Motor neuron (in vitro differentiated cells): ENCODE measurements at regions not wholly inside any gene's neighbourhood (a gene's known extent, or its start where the extent isn't known, plus 50 kb on each side); places are given as distances from the start of the nearest gene placed in this dataset.

ENCODE experiments used
- ATAC-seq, 8 experiments: fragments of 200-7000 bp; cut with Tn5 transposase; replicated peaks in 6 of 8; 2 replicates each; pipeline ENCODE4 v1.8.0; 2021; ENCODE audit warnings: mild to moderate bottlenecking in 8 of 8, moderate library complexity in 8 of 8
- H3K27ac ChIP-seq, 2 donors: fragments of 250-450 bp; sonication (Bioruptor Pico); 2 replicates each; pipeline ENCODE4 v1.9.0; 2021; ENCODE audit warnings: antibody characterized with exemption in 2 of 2, mild to moderate bottlenecking in 2 of 2, moderate library complexity in 1 of 2
- H3K4me1 ChIP-seq, 2 donors: fragments of 250-450 bp; sonication (Bioruptor Pico); replicated peaks in 1 of 2; 2 replicates each; pipeline ENCODE4 v1.6.1; 2021; ENCODE audit warnings: antibody characterized with exemption in 2 of 2, mild to moderate bottlenecking in 2 of 2, moderate library complexity in 1 of 2
- H3K4me3 ChIP-seq, 5 donors: fragments of 250-450 bp; sonication (Bioruptor Pico); 2 replicates each; pipeline ENCODE4 v1.9.0; 2021; ENCODE audit warnings: antibody characterized with exemption in 5 of 5, mild to moderate bottlenecking in 5 of 5, moderate library complexity in 4 of 5
- WGBS, 10 experiments: fragments of 450-650 bp; shearing (Covaris generic); methylation state at CpG; one replicate each; pipeline ENCODE4 v1.0.0; 2022; 5-methylcytosine and 5-hydroxymethylcytosine counted together
- in situ Hi-C, 9 experiments: fragments of 400-800 bp; cut with MboI; loops; one replicate each; pipeline ENCODE4 v1.15.0; 2021; ENCODE audit warnings: low sequenced_read_pairs in 9 of 9, low pct_unique_long_range_greater_than_20kb in 2 of 9; ENCODE audit not compliant: unreplicated experiment in 9 of 9

- in situ Hi-C loops, result no loop called here
- Histone ChIP-seq H3K4me1 (no peaks in the 10 kb centered on the region), H3K4me3 (no peak overlapping the region), H3K27ac (no peak overlapping the region)
- no peak for ATAC-seq
Measured at GRCh38 chr4:108519208-108519833, 101.1 kb upstream of the RPL34 start.

GRCh38 chr4:108512615-108513505 lies 107.5 kb upstream of the RPL34 start:
- peaks cover 0 to 3% of the 10 kb centered on the region in 2 donors for H3K4me1 ChIP-seq
- WGBS, 10 experiments, result 0 to 70% (median 28%) methylated on average over 2 to 14 of the region's 17 CpGs
- no peak overlapping the region for H3K27ac ChIP-seq
- H3K4me3 ChIP-seq, result peak overlapping the region in 2 of 5 donors; percentile 9 to 22
- in situ Hi-C loops, result no loop called here
- peak; percentile 52 to 93 (median 79) for ATAC-seq

- Histone ChIP-seq H3K4me3 (no peak overlapping the region), H3K27ac (no peak overlapping the region), H3K4me1 (peaks cover 0 to 3% of the 10 kb centered on the region in 2 donors)
- ATAC-seq, result no peak
- WGBS, 10 experiments, result 58 to 80% (median 60%) methylated on average over 1 to 2 of the region's 2 CpGs; no CpG with 5 or more reads in 4 of the 10 experiments
- in situ Hi-C loops, result no loop called here
Measured at GRCh38 chr4:108511618-108512017, 108.8 kb upstream of the RPL34 start.

- in situ Hi-C loops, result no loop called here
- Histone ChIP-seq H3K27ac (no peak overlapping the region), H3K4me3 (no peak overlapping the region), H3K4me1 (no peaks in the 10 kb centered on the region)
- 14 to 90% (median 45%) methylated on average over 1 to 2 of the region's 2 CpGs; no CpG with 5 or more reads in 2 of the 10 experiments for WGBS, 10 experiments
- no peak for ATAC-seq
Measured at GRCh38 chr4:108502356-108502755, 118.0 kb upstream of the RPL34 start.

DNA sequence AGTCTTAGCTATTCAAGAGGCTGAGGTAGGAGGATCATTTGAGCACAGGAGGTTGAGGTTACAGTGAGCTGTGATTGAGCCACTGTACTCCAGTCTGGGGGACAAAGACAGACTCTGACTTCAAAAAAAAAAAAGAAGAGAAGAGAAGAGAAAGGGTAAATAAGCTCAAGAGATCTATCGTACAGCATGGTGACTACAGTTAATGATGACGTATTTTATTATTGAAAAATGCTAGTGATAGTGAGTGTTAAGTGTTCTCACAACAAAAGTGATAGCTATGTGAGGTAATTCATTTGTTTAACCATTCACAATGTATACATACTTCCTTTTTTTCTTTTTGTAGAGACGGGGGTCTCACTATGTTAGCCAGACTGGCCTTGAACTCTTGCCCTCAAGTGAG lies 121.5 kb upstream of the RPL34 start:
- no peak for ATAC-seq
- Histone ChIP-seq H3K4me1 (no peaks in the 10 kb centered on the region), H3K4me3 (no peak overlapping the region), H3K27ac (no peak overlapping the region)
- in situ Hi-C loops, result loop anchor here in 2 of 9 experiments (25.0 kb wide), 2 partner anchors 337 to 437 kb away; partner anchors contain the start of gene LEF1 (in 1 of the 2)
- WGBS, 10 experiments, result 52 to 93% (median 66%) methylated on average over 2 of the region's 3 CpGs; no CpG with 5 or more reads in 1 of the 10 experiments

DNA sequence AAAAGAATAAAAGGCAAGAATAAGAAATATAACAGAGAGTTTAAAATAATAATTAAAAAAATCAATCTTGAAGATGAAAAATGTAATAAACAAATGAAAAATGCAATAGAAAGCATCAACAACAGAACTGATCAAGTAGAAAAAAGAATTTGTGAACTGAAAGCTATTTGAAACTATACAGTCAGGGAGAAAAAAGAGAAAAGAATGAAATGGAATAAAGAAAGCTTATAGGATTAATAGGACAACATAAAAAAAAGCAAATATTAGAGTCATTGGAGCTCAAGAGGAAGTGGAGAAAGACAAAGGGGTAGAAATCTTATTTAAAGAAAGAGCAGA lies 126.8 kb upstream of the RPL34 start:
- in situ Hi-C loops, result loop anchor here in 2 of 9 experiments (25.0 kb wide), 2 partner anchors 331 to 431 kb away; partner anchors contain the start of gene LEF1 (in 1 of the 2)
- ATAC-seq, result no peak
- no peak overlapping the region for H3K27ac ChIP-seq
- no peak overlapping the region for H3K4me3 ChIP-seq
- no peaks in the 10 kb centered on the region for H3K4me1 ChIP-seq

GRCh38 chr4:108492816-108493595 lies 127.4 kb upstream of the RPL34 start:
- in situ Hi-C loops, result loop anchor here in 2 of 9 experiments (25.0 kb wide), 2 partner anchors 331 to 431 kb away; partner anchors contain the start of gene LEF1 (in 1 of the 2)
- WGBS, 10 experiments, result 27 to 93% (median 60%) methylated on average over 1 to 4 of the region's 4 CpGs
- ATAC-seq, result peak in 3 of 8 experiments; percentile 87 to 100 (median 91)
- Histone ChIP-seq H3K4me3 (no peak overlapping the region), H3K27ac (no peak overlapping the region), H3K4me1 (no peaks in the 10 kb centered on the region)

GRCh38 chr4:108488865-108489264 lies 131.5 kb upstream of the RPL34 start:
- Histone ChIP-seq H3K4me3 (no peak overlapping the region), H3K27ac (no peak overlapping the region), H3K4me1 (no peaks in the 10 kb centered on the region)
- in situ Hi-C loops, result loop anchor here in 2 of 9 experiments (25.0 kb wide), 2 partner anchors 327 to 427 kb away; partner anchors contain the start of gene LEF1 (in 1 of the 2)
- ATAC-seq, result peak in 2 of 8 experiments; percentile 63 to 73
- 0 to 86% (median 45%) methylated on average over 1 of the region's 1 CpG; no CpG with 5 or more reads in 5 of the 10 experiments for WGBS, 10 experiments

DNA sequence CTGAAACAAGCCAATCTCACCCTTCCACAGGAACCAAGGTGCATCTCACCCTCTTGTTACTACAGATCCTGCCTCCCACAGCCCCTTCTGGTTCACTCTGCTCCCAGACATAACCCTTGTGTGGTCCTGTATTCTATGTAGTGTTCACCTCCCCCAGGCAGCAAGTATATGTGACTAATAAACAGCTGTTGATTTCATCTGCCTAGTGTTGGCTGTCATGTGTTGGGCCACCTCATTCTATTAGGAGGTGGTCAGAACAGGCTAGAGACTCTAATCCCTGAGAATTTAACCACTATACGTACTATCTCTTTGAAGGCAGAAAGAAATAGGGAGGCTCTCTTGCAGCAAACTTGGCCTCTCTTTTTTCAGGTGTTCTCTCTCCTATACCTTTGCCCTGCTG lies 134.3 kb upstream of the RPL34 start:
- WGBS, 10 experiments, result 0 to 44% (median 25%) methylated on average over 1 of the region's 1 CpG; no CpG with 5 or more reads in 7 of the 10 experiments

DNA sequence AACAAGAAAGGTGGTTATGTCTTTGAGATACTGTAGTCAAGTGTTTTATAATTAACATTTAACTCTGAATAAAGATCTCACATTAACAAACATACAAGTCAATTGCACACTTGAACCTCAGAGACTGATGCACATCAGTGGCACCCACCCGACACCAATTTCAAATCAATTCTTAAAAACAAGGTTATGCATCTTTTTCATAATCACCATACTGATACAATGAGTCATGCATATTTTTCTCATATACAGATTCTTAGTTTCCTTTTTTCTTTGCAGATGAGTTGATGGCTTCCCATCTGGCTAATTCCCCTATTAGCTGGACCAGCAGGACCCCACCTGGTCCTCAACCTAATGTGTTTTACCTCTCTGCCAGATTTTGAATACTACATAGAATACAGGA lies 136.2 kb upstream of the RPL34 start:
- in situ Hi-C loops, result loop anchor here in 2 of 9 experiments (25.0 kb wide), 2 partner anchors 322 to 422 kb away; partner anchors contain the start of gene LEF1 (in 1 of the 2)
- WGBS, 10 experiments, result 0 to 100% (median 42%) methylated on average over 1 of the region's 1 CpG; no CpG with 5 or more reads in 4 of the 10 experiments
- Histone ChIP-seq H3K4me3 (no peak overlapping the region), H3K27ac (no peak overlapping the region), H3K4me1 (no peaks in the 10 kb centered on the region)
- no peak for ATAC-seq

More for the DNA sequence above, 134.3 kb upstream of the RPL34 start:
- Histone ChIP-seq H3K4me1 (no peaks in the 10 kb centered on the region), H3K27ac (no peak overlapping the region), H3K4me3 (no peak overlapping the region)
- peak in 1 of 8 experiments; percentile 28 for ATAC-seq
- in situ Hi-C loops, result loop anchor here in 2 of 9 experiments (25.0 kb wide), 2 partner anchors 324 to 424 kb away; partner anchors contain the start of gene LEF1 (in 1 of the 2)

DNA sequence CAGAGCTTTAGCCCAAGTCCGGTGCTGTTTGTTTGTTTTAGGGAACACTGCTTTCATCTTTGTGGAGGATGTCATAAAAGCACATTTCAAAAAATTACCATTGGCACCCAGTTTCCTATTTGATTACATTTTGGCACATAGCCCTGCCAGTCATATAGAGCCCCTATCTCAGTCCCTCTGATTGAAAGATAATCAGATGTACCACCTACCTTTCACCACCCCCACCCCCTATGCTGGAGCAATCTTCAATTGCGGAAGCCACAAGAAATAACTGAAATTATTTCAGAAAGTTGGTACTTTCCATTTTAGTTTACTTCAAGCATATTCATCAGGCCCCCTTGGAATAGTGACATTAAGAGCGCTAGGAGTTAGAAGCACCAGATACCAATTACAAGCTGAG lies 136.7 kb upstream of the RPL34 start:
- no peak for ATAC-seq
- Histone ChIP-seq H3K27ac (no peak overlapping the region), H3K4me3 (no peak overlapping the region), H3K4me1 (no peaks in the 10 kb centered on the region)
- WGBS, 10 experiments, result 87 to 100% (median 100%) methylated on average over 1 to 3 of the region's 3 CpGs; no CpG with 5 or more reads in 1 of the 10 experiments
- in situ Hi-C loops, result loop anchor here in 2 of 9 experiments (25.0 kb wide), 2 partner anchors 321 to 421 kb away; partner anchors contain the start of gene LEF1 (in 1 of the 2)

DNA sequence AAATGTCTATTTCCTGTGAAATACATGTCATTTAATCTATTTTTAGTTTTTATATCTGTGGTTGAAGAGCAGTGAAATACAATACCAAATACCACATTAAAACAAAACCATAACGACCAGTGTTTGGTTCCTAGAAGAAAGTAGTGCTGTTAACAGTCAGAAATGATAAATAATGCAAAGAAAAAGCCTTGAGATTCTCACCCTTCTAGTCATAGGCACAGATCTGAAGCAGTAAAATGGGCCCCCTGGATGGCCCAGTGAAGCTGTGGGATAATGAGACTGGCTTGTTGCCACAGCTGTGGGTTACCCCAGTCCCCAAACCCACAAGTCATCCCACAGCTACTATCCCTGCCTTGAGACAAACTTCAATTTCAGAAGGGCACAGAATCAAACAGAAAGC lies 137.3 kb upstream of the RPL34 start:
- in situ Hi-C loops, result loop anchor here in 2 of 9 experiments (25.0 kb wide), 2 partner anchors 321 to 421 kb away; partner anchors contain the start of gene LEF1 (in 1 of the 2)
- Histone ChIP-seq H3K27ac (no peak overlapping the region), H3K4me3 (no peak overlapping the region), H3K4me1 (no peaks in the 10 kb centered on the region)
- WGBS, 10 experiments, result 0 to 100% (median 16%) methylated on average over 1 of the region's 1 CpG; no CpG with 5 or more reads in 4 of the 10 experiments
- peak in 1 of 8 experiments; percentile 60 for ATAC-seq
